Naive thymus-derived CD4-positive, alpha-beta T cell (primary cell): ENCODE measurements at regions not wholly inside any gene's neighbourhood (a gene's known extent, or its start where the extent isn't known, plus 50 kb on each side); places are given as distances from the start of the nearest gene placed in this dataset.

Source experiments
- ATAC-seq: fragments of 150-1000 bp; cut with Tn5 transposase; 2 replicates; pipeline ENCODE4 v1.10.0; 2021; ENCODE audit warnings: mild to moderate bottlenecking, moderate library complexity
- CTCF ChIA-PET: fragments of 350-600 bp; sonication (Branson Sonifier 250); formaldehyde crosslinking; loops from one replicate; lab custom pipeline; 2021; ENCODE audit warnings: antibody characterized with exemption; lab: Charles Lee
- POLR2A ChIA-PET: fragments of 350-600 bp; sonication (Branson Sonifier 250); formaldehyde crosslinking; loops from one replicate; lab custom pipeline; 2021; ENCODE audit warnings: antibody characterized with exemption, inconsistent platforms; lab: Charles Lee
- DNase-seq, 9 donors: peaks; one replicate each; pipeline versions ENCODE4 v3.0.0 to v3.0.0-alpha.2; 2020 to 2022; ENCODE audit warnings: mixed read lengths in 1 of 9
- H3K27ac ChIP-seq: one replicate; pipeline ENCODE4 v1.7.0; 2013; ENCODE audit warnings: mild to moderate bottlenecking, low read depth, low read length, moderate library complexity
- H3K27me3 ChIP-seq, 2 donors: one replicate each; pipeline ENCODE4 v1.7.0; 2013; ENCODE audit warnings: low read length in 2 of 2, mild to moderate bottlenecking in 2 of 2, moderate library complexity in 2 of 2; ENCODE audit not compliant: control insufficient read depth in 2 of 2, insufficient read depth in 2 of 2
- H3K36me3 ChIP-seq, 3 experiments: 1 replicate in 2 of 3; 2 replicates in 1 of 3; pipeline ENCODE4 v1.7.0; 2013; ENCODE audit warnings: low read length in 3 of 3, mild to moderate bottlenecking in 3 of 3, moderate library complexity in 1 of 3; ENCODE audit not compliant: insufficient read depth in 3 of 3, control insufficient read depth in 2 of 3
- H3K4me1 ChIP-seq, 2 donors: one replicate each; pipeline ENCODE4 v1.7.0; 2013; ENCODE audit warnings: low read length in 2 of 2, mild to moderate bottlenecking in 2 of 2, moderate library complexity in 1 of 2; ENCODE audit not compliant: control insufficient read depth in 2 of 2, insufficient read depth in 2 of 2
- H3K4me3 ChIP-seq: 2 replicates; pipeline ENCODE4 v1.7.0; 2013; ENCODE audit warnings: mild to moderate bottlenecking, low read length
- H3K9me3 ChIP-seq, 3 experiments: 1 replicate in 2 of 3; 2 replicates in 1 of 3; pipeline ENCODE4 v1.7.0; 2013; ENCODE audit warnings: low read length in 3 of 3; ENCODE audit not compliant: control insufficient read depth in 2 of 3
- H3K27ac Mint-ChIP-seq, 9 donors: one replicate each; pipeline ENCODE4 v1.8.0; 2020 to 2022; ENCODE audit warnings: mixed read lengths in 9 of 9, mild to moderate bottlenecking in 8 of 9, moderate library complexity in 5 of 9, inconsistent platforms in 2 of 9
- H3K27me3 Mint-ChIP-seq, 5 donors: one replicate each; pipeline ENCODE4 v1.8.0; 2021 to 2022; ENCODE audit warnings: mixed read lengths in 5 of 5, mild to moderate bottlenecking in 1 of 5
- H3K36me3 Mint-ChIP-seq, 5 donors: one replicate each; pipeline ENCODE4 v1.8.0; 2020 to 2022; ENCODE audit warnings: mixed read lengths in 5 of 5, mild to moderate bottlenecking in 3 of 5, inconsistent platforms in 1 of 5
- H3K4me1 Mint-ChIP-seq, 7 donors: one replicate each; pipeline ENCODE4 v1.8.0; 2020 to 2022; ENCODE audit warnings: mixed read lengths in 7 of 7, mild to moderate bottlenecking in 3 of 7, inconsistent platforms in 1 of 7
- H3K4me3 Mint-ChIP-seq, 10 donors: one replicate each; pipeline ENCODE4 v1.8.0; 2020 to 2022; ENCODE audit warnings: mild to moderate bottlenecking in 10 of 10, mixed read lengths in 10 of 10, moderate library complexity in 6 of 10, inconsistent platforms in 2 of 10
- H3K9me3 Mint-ChIP-seq, 11 donors: one replicate each; pipeline ENCODE4 v1.8.0; 2020 to 2022; ENCODE audit warnings: mixed read lengths in 11 of 11, mild to moderate bottlenecking in 4 of 11, inconsistent platforms in 1 of 11, moderate library complexity in 1 of 11
- intact Hi-C, 2 donors: fragments of 100-400 bp; cut with micrococcal nuclease; formaldehyde crosslinking; loops; one replicate each; pipeline ENCODE4 v1.15.1; 2023

DNA sequence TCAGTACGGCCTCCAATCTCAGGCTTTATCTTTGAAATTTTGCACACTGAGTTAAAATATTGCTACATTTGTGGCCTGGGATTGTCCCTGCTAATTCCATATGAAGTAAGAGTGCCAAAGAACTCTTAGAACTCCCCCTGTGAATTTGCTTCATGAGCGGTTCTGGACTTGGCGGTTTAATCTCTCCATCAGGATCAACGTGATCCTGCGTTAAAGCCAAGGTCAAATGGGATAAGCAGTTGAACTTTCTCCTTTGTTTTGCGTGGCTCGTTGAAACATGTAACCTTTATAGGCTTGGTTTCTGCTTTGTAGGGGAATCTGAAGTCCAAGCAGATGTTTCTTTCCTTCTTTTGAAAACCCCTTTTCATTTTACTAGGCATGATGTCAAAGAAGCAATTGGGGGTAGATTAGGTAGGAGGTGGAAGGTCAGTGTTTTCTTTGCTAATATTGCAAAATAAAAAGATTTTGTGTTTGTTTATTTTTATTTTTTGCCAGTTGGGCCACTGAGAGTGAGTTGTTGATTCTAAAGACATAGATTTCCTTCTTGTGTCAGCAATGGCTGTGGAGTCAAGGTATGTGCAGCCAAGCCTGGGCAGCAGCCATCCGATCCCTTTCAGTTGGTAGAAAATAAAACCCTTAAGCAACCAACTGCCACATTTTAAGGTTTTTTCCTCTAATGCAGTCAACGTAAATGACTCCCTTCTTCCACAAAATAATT, 390.8 kb downstream of the NNT start:
- Mint-ChIP-seq H3K27me3 (no peaks in the 10 kb centered on the region), H3K9me3 (peaks cover 0 to 5% (median 2%) of the 10 kb centered on the region in 11 donors), H3K36me3 (no peaks in the 10 kb centered on the region), H3K4me3 (no peak overlapping the region), H3K4me1 (no peaks in the 10 kb centered on the region), H3K27ac (no peak overlapping the region)
- H3K4me3 ChIP-seq, result no peak overlapping the region
- no peak overlapping the region for H3K27ac ChIP-seq
- H3K9me3 ChIP-seq, result no peaks in the 10 kb centered on the region
- ChIA-PET POLR2A (no interaction called here), CTCF (no interaction called here)
- intact Hi-C loops, result no loop called here
- DNase-seq (no peak), ATAC-seq (no peak)
- H3K4me1 ChIP-seq, result no peaks in the 10 kb centered on the region
- no peaks in the 10 kb centered on the region for H3K36me3 ChIP-seq
- H3K27me3 ChIP-seq, result no peaks in the 10 kb centered on the region

DNA sequence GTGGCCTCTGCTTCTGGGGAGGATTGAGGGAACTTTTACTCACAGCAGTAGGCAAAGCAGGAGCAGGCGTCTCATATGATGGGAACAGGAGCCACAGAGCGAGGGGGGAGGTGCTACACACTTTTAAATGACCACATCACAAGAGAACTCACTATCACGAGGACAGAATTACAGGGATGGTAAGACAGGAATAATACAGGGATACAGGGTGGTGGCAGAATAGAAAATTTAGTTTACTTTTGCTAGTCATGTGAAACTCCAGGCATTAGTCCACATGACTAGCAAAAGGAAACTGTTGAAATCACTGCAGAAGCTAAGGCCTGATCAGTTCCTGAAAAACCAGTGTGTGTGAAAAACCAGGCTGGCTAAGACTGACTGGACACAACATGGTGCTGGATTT, 382.4 kb downstream of the NNT start:
- Mint-ChIP-seq H3K36me3 (no peaks in the 10 kb centered on the region), H3K4me1 (peaks cover 0 to 2% (median 0%) of the 10 kb centered on the region in 7 donors), H3K27me3 (no peaks in the 10 kb centered on the region), H3K27ac (no peak overlapping the region), H3K4me3 (no peak overlapping the region), H3K9me3 (peaks cover 0 to 20% (median 7%) of the 10 kb centered on the region in 11 donors)
- ATAC-seq, result no peak
- Histone ChIP-seq H3K4me3 (no peak overlapping the region), H3K27ac (no peak overlapping the region), H3K36me3 (no peaks in the 10 kb centered on the region), H3K27me3 (no peaks in the 10 kb centered on the region), H3K4me1 (no peaks in the 10 kb centered on the region), H3K9me3 (peaks cover 0 to 6% (median 0%) of the 10 kb centered on the region in 3 experiments)
- no peak for DNase-seq
- intact Hi-C loops, result no loop called here
- ChIA-PET CTCF (no interaction called here), POLR2A (no interaction called here)

DNA sequence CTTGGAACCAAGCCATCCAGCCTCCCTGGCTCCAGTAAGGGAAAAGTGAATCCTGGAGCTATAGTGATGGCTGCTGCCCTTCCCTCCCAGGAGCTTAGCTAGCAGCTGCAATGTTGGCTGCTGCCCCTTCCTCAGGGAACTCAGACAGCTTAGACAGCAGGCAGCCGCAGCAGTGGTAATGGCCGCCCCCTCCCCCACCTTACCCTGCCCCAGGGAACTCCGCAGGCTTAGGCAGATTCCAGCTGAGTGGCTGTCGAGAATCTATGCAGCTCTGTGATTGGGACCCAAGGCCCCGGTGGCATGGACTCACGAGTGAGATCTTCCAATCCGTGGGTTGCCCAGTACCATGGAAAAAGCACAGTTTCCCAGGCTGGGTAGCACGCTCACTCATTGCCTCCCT, 378.6 kb downstream of the NNT start:
- no peak for ATAC-seq
- Histone ChIP-seq H3K4me1 (no peaks in the 10 kb centered on the region), H3K9me3 (peaks cover 0 to 6% (median 0%) of the 10 kb centered on the region in 3 experiments), H3K36me3 (no peaks in the 10 kb centered on the region), H3K27ac (no peak overlapping the region), H3K27me3 (no peaks in the 10 kb centered on the region), H3K4me3 (no peak overlapping the region)
- Mint-ChIP-seq H3K9me3 (peaks cover 3 to 48% (median 18%) of the 10 kb centered on the region in 11 donors), H3K27ac (no peak overlapping the region), H3K36me3 (no peaks in the 10 kb centered on the region), H3K27me3 (no peaks in the 10 kb centered on the region), H3K4me1 (peaks cover 0 to 2% (median 0%) of the 10 kb centered on the region in 7 donors), H3K4me3 (no peak overlapping the region)
- intact Hi-C loops, result no loop called here
- DNase-seq, result no peak
- ChIA-PET CTCF (no interaction called here), POLR2A (no interaction called here)

DNA sequence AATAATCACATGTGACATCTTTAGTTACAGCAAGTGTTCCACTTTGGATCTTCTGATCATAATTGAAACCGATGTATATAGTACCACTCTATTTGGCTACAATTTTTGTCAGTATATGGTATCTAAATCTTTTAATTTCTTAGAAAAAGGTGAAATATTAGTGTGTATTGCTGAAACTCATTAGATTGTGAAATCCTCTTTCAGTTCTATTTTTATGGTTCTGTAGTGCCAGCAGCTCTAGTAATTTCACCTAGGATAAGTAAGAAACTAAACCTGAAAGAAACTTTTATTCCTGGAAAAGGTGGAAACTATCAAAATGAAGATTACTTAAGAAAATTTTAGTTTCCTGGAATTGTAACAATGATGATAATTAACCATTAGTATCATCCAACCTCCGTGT, 370.9 kb downstream of the NNT start:
- POLR2A ChIA-PET, result no interaction called here
- intact Hi-C loops, result no loop called here
- no peaks in the 10 kb centered on the region for H3K27me3 Mint-ChIP-seq
- Histone ChIP-seq H3K36me3 (no peaks in the 10 kb centered on the region), H3K9me3 (no peaks in the 10 kb centered on the region), H3K27ac (no peak overlapping the region), H3K27me3 (no peaks in the 10 kb centered on the region), H3K4me1 (no peaks in the 10 kb centered on the region), H3K4me3 (no peak overlapping the region)
- no peak for ATAC-seq
- no peak overlapping the region for H3K4me3 Mint-ChIP-seq
- H3K36me3 Mint-ChIP-seq, result no peaks in the 10 kb centered on the region
- no peak for DNase-seq
- CTCF ChIA-PET, result no interaction called here
- H3K4me1 Mint-ChIP-seq, result no peaks in the 10 kb centered on the region
- peaks cover 3 to 21% (median 7%) of the 10 kb centered on the region in 11 donors for H3K9me3 Mint-ChIP-seq
- no peak overlapping the region for H3K27ac Mint-ChIP-seq

DNA sequence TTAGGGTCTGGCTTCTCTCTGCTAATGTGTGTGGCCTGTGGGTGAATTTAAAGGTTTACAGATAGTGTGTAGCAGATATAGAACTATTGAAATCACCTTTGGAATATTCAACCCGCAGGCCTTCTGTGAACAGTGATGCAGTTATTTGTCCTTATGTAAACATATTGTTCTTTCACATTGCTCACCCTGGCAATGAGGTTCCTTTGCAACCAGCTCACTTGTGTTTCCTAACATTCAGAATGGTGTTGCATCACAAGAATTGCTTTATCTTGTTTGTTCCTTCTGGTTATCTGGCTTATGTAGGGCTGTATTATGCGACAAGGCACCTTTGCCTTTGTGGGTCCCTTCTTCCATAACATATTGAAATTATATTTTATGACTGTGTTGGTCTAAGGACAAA, 370.3 kb downstream of the NNT start:
- ChIA-PET CTCF (no interaction called here), POLR2A (no interaction called here)
- Histone ChIP-seq H3K27ac (no peak overlapping the region), H3K36me3 (no peaks in the 10 kb centered on the region), H3K9me3 (no peaks in the 10 kb centered on the region), H3K27me3 (no peaks in the 10 kb centered on the region), H3K4me3 (no peak overlapping the region), H3K4me1 (no peaks in the 10 kb centered on the region)
- no peak for DNase-seq
- Mint-ChIP-seq H3K36me3 (no peaks in the 10 kb centered on the region), H3K27ac (no peak overlapping the region), H3K4me1 (no peaks in the 10 kb centered on the region), H3K9me3 (peaks cover 3 to 16% (median 10%) of the 10 kb centered on the region in 11 donors), H3K4me3 (no peak overlapping the region), H3K27me3 (no peaks in the 10 kb centered on the region)
- intact Hi-C loops, result no loop called here
- ATAC-seq, result no peak

DNA sequence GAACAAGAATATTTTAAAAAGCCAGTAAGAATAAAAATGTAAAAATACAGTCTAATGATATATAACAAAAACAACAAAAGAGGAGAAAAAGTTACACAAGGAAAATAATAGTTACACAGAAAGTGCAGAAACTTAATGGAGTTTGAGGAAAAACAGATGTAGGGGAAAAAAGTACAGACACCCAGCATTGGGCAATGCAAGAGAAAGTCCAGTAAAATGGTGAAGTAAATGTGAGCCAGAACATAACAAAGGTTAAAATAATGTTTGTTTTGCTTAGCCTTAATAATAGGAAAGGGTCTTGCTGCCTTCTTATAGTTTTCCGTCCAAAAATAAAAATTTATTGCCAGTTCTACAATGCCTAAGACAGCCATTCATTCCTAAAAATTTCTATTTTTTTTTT, 364.2 kb downstream of the NNT start:
- no peak overlapping the region for H3K4me3 Mint-ChIP-seq
- no peaks in the 10 kb centered on the region for H3K4me1 Mint-ChIP-seq
- POLR2A ChIA-PET, result no interaction called here
- Histone ChIP-seq H3K36me3 (no peaks in the 10 kb centered on the region), H3K9me3 (no peaks in the 10 kb centered on the region), H3K4me3 (no peak overlapping the region), H3K4me1 (no peaks in the 10 kb centered on the region), H3K27me3 (no peaks in the 10 kb centered on the region), H3K27ac (no peak overlapping the region)
- CTCF ChIA-PET, result interaction anchor here (0.6 kb wide), 1 partner anchor 68 kb away, joined by 3 read pairs; no protein-coding TSS in a partner anchor
- DNase-seq, result no peak
- H3K9me3 Mint-ChIP-seq, result peaks cover 0 to 28% (median 16%) of the 10 kb centered on the region in 11 donors
- intact Hi-C loops, result no loop called here
- no peaks in the 10 kb centered on the region for H3K36me3 Mint-ChIP-seq
- H3K27me3 Mint-ChIP-seq, result no peaks in the 10 kb centered on the region
- ATAC-seq, result no peak
- no peak overlapping the region for H3K27ac Mint-ChIP-seq

DNA sequence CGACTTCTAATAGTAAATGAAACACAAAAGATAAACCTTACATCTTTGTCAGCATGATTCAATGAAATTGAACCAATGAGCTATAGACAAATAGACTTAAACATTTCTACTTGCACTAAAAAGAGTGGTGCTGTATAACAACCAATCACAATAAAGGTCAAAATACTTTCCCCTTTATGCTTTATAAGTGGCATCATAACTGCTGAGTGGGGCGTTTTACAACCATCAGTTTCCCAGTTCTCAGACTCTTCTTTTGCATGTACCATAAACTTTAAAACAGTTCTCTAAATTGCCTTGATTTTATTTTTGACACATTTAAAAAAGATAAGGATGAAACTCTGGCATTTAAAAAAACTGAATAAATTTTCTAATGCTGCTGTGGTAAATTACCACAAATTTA, 356.2 kb downstream of the NNT start:
- Histone ChIP-seq H3K9me3 (no peaks in the 10 kb centered on the region), H3K27ac (no peak overlapping the region), H3K36me3 (no peaks in the 10 kb centered on the region), H3K4me3 (no peak overlapping the region), H3K27me3 (no peaks in the 10 kb centered on the region), H3K4me1 (no peaks in the 10 kb centered on the region)
- H3K9me3 Mint-ChIP-seq, result peaks cover 0 to 52% (median 20%) of the 10 kb centered on the region in 11 donors
- H3K36me3 Mint-ChIP-seq, result no peaks in the 10 kb centered on the region
- no peaks in the 10 kb centered on the region for H3K4me1 Mint-ChIP-seq
- intact Hi-C loops, result no loop called here
- H3K27ac Mint-ChIP-seq, result no peak overlapping the region
- ChIA-PET POLR2A (no interaction called here), CTCF (no interaction called here)
- ATAC-seq (no peak), DNase-seq (no peak)
- no peak overlapping the region for H3K4me3 Mint-ChIP-seq
- H3K27me3 Mint-ChIP-seq, result no peaks in the 10 kb centered on the region
